ENCODE measurements at regions not wholly inside any gene's neighbourhood (a gene's known extent, or its start where the extent isn't known, plus 50 kb on each side); places are given as distances from the start of the nearest gene placed in this dataset.

- no peak for TF ChIP-seq YY1 (IDR thresholded peaks at IDR 0.05; ENCODE audit: insufficient read depth, insufficient read length)
- TF ChIP-seq ZNF274 (IDR thresholded peaks at IDR 0.05; ENCODE audit: low read depth, low read length), result no peak
- no peak for TF ChIP-seq SUZ12 (IDR thresholded peaks at IDR 0.05; ENCODE audit: extremely low read depth, insufficient read depth, insufficient read length)
Observed at GRCh38 chr14:22251090-22251489, 337.9 kb downstream of the DAD1 start.

Measured in NT2/D1 (cell line).